ENCODE measurements at regions not wholly inside any gene's neighbourhood (a gene's known extent, or its start where the extent isn't known, plus 50 kb on each side); places are given as distances from the start of the nearest gene placed in this dataset.

DNA sequence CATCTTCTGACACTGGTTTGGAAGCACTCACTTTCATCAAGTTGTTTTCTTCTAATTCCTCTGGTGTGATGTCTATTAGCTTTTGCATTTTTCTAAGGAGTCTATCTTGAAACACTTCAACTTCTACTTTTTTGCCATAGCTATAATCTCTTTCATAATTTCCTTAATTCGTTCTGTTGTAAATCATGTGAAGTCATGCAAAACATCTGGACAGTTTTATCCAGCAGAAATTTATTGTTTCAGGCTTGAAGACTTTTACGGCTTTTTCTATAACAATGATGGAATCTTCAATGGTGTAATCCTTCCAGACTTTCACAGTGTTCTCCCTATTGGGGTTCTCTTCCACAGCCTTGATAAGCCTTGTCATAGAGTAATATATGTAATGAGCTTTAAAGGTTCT lies 74.9 kb upstream of the PABPC4L start:
- H3K4me1 Mint-ChIP-seq, result no peaks in the 10 kb centered on the region
- ChIA-PET POLR2A (ENCODE audit: partially characterized antibody) (no interaction called here), CTCF (ENCODE audit: partially characterized antibody) (no interaction called here)
- Histone ChIP-seq H3K4me3 (ENCODE audit: low read length in 2 of 2) (no peak overlapping the region), H3K36me3 (ENCODE audit: insufficient read depth, low read length) (no peaks in the 10 kb centered on the region), H3K4me1 (ENCODE audit: insufficient read depth, low read length) (no peaks in the 10 kb centered on the region), H3K27me3 (ENCODE audit: insufficient read depth, low read length) (no peaks in the 10 kb centered on the region), H3K9me3 (ENCODE audit: control insufficient read depth in 1 of 2, low read length in 2 of 2) (no peaks in the 10 kb centered on the region), H3K27ac (ENCODE audit: low read depth, low read length) (no peak overlapping the region)
- no peaks in the 10 kb centered on the region for H3K27me3 Mint-ChIP-seq
- H3K4me3 Mint-ChIP-seq, result no peak overlapping the region
- intact Hi-C loops (cut with micrococcal nuclease), result no loop called here
- no peaks in the 10 kb centered on the region for H3K36me3 Mint-ChIP-seq
- no peak for DNase-seq
- H3K27ac Mint-ChIP-seq, result no peak overlapping the region
- H3K9me3 Mint-ChIP-seq, result peaks cover 0 to 21% (median 7%) of the 10 kb centered on the region in 8 donors

GRCh38 chr4:134260126-134260525 lies 58.5 kb upstream of the PABPC4L start:
- POLR2A ChIA-PET (ENCODE audit: partially characterized antibody), result no interaction called here
- CTCF ChIA-PET (ENCODE audit: partially characterized antibody), result no interaction called here
- Histone ChIP-seq H3K4me3 (ENCODE audit: low read length in 2 of 2) (no peak overlapping the region), H3K36me3 (ENCODE audit: insufficient read depth, low read length) (no peaks in the 10 kb centered on the region), H3K9me3 (ENCODE audit: control insufficient read depth in 1 of 2, low read length in 2 of 2) (no peaks in the 10 kb centered on the region), H3K27me3 (ENCODE audit: insufficient read depth, low read length) (no peaks in the 10 kb centered on the region), H3K27ac (ENCODE audit: low read depth, low read length) (no peak overlapping the region), H3K4me1 (ENCODE audit: insufficient read depth, low read length) (no peaks in the 10 kb centered on the region)
- H3K36me3 Mint-ChIP-seq, result no peaks in the 10 kb centered on the region
- peaks cover 0 to 28% (median 8%) of the 10 kb centered on the region in 8 donors for H3K9me3 Mint-ChIP-seq
- no peaks in the 10 kb centered on the region for H3K4me1 Mint-ChIP-seq
- H3K4me3 Mint-ChIP-seq, result no peak overlapping the region
- intact Hi-C loops (cut with micrococcal nuclease), result no loop called here
- no peak overlapping the region for H3K27ac Mint-ChIP-seq
- no peaks in the 10 kb centered on the region for H3K27me3 Mint-ChIP-seq
- DNase-seq, result no peak
